Activated naive CD8-positive, alpha-beta T cell treated with anti-CD3 and anti-CD28 coated beads, Interleukin-2, amount 10 ng/mL, durations not matched to agents 7 days and 5 days (primary cell): ENCODE measurements at regions not wholly inside any gene's neighbourhood (a gene's known extent, or its start where the extent isn't known, plus 50 kb on each side); places are given as distances from the start of the nearest gene placed in this dataset.

ENCODE experiments used
- ATAC-seq: fragments of 150-1000 bp; cut with Tn5 transposase; one replicate; pipeline ENCODE4 v1.10.0; 2021; ENCODE audit warnings: low read depth, moderate library complexity
- POLR2A ChIA-PET: fragments of 350-600 bp; sonication (Branson Sonifier 250); formaldehyde crosslinking; loops from one replicate; lab custom pipeline; 2021; ENCODE audit warnings: antibody characterized with exemption; lab: Charles Lee
- DNase-seq: peaks from one replicate; pipeline ENCODE4 v3.0.0; 2021
- H3K27ac Mint-ChIP-seq: one replicate; pipeline ENCODE4 v1.8.0; 2022; ENCODE audit warnings: mild to moderate bottlenecking, mixed read lengths
- H3K27me3 Mint-ChIP-seq: one replicate; pipeline ENCODE4 v1.8.0; 2022; ENCODE audit warnings: mild to moderate bottlenecking, moderate library complexity, mixed read lengths
- H3K36me3 Mint-ChIP-seq: one replicate; pipeline ENCODE4 v1.8.0; 2021; ENCODE audit warnings: mild to moderate bottlenecking, mixed read lengths
- H3K4me1 Mint-ChIP-seq: one replicate; pipeline ENCODE4 v1.8.0; 2021; ENCODE audit warnings: mixed read lengths
- H3K4me3 Mint-ChIP-seq: one replicate; pipeline ENCODE4 v1.8.0; 2022; ENCODE audit warnings: mild to moderate bottlenecking, moderate library complexity, mixed read lengths
- H3K9me3 Mint-ChIP-seq: one replicate; pipeline ENCODE4 v1.8.0; 2021; ENCODE audit warnings: mixed read lengths

- no peak overlapping the region for H3K4me3 Mint-ChIP-seq
- H3K36me3 Mint-ChIP-seq = peaks cover 2% of the 10 kb centered on the region
- H3K27me3 Mint-ChIP-seq = peaks cover 7% of the 10 kb centered on the region
- H3K27ac Mint-ChIP-seq = no peak overlapping the region
- POLR2A ChIA-PET = no interaction called here
- DNase-seq (no peak), ATAC-seq (no peak)
- H3K4me1 Mint-ChIP-seq = peaks cover 10% of the 10 kb centered on the region
- H3K9me3 Mint-ChIP-seq = no peaks in the 10 kb centered on the region
These were observed 68.2 kb downstream of the MFAP3 start for GRCh38 chr5:154107010-154107409.

- H3K4me1 Mint-ChIP-seq = peaks cover 14% of the 10 kb centered on the region
- no peak for ATAC-seq
- POLR2A ChIA-PET = no interaction called here
- no peaks in the 10 kb centered on the region for H3K9me3 Mint-ChIP-seq
- no peak overlapping the region for H3K27ac Mint-ChIP-seq
- H3K36me3 Mint-ChIP-seq = peaks cover 2% of the 10 kb centered on the region
- H3K27me3 Mint-ChIP-seq = peaks cover 7% of the 10 kb centered on the region
- DNase-seq = no peak
- H3K4me3 Mint-ChIP-seq = no peak overlapping the region
These were observed 69.0 kb downstream of the MFAP3 start for GRCh38 chr5:154107756-154108155.

- Mint-ChIP-seq H3K27ac (no peak overlapping the region), H3K4me3 (no peak overlapping the region), H3K36me3 (peaks cover 2% of the 10 kb centered on the region), H3K9me3 (no peaks in the 10 kb centered on the region), H3K4me1 (peaks cover 14% of the 10 kb centered on the region), H3K27me3 (peaks cover 3% of the 10 kb centered on the region)
- ATAC-seq (no peak), DNase-seq (no peak)
- POLR2A ChIA-PET = interaction anchor here (0.8 kb wide), 1 partner anchor 36 kb away, joined by 4 read pairs; no protein-coding TSS in a partner anchor
These were observed 70.8 kb downstream of the MFAP3 start for GRCh38 chr5:154109416-154110106.

- Mint-ChIP-seq H3K4me1 (peaks cover 14% of the 10 kb centered on the region), H3K36me3 (peaks cover 2% of the 10 kb centered on the region), H3K4me3 (no peak overlapping the region), H3K27me3 (peaks cover 3% of the 10 kb centered on the region), H3K27ac (no peak overlapping the region), H3K9me3 (no peaks in the 10 kb centered on the region)
- ATAC-seq (no peak), DNase-seq (no peak)
- POLR2A ChIA-PET = no interaction called here
These were observed 71.3 kb downstream of the MFAP3 start for GRCh38 chr5:154110107-154110453.

- Mint-ChIP-seq H3K4me1 (peaks cover 14% of the 10 kb centered on the region), H3K4me3 (no peak overlapping the region), H3K9me3 (no peaks in the 10 kb centered on the region), H3K27ac (no peak overlapping the region), H3K36me3 (peaks cover 2% of the 10 kb centered on the region), H3K27me3 (peaks cover 3% of the 10 kb centered on the region)
- no peak for DNase-seq
- no peak for ATAC-seq
- POLR2A ChIA-PET = no interaction called here
These were observed 71.9 kb downstream of the MFAP3 start for GRCh38 chr5:154110716-154111115.

- H3K36me3 Mint-ChIP-seq = no peaks in the 10 kb centered on the region
- H3K9me3 Mint-ChIP-seq = no peaks in the 10 kb centered on the region
- POLR2A ChIA-PET = no interaction called here
- H3K4me1 Mint-ChIP-seq = peaks cover 14% of the 10 kb centered on the region
- DNase-seq (no peak), ATAC-seq (no peak)
- H3K4me3 Mint-ChIP-seq = no peak overlapping the region
- peaks cover 3% of the 10 kb centered on the region for H3K27me3 Mint-ChIP-seq
- H3K27ac Mint-ChIP-seq = no peak overlapping the region
These were observed 72.4 kb downstream of the MFAP3 start for GRCh38 chr5:154111214-154111613.

- POLR2A ChIA-PET = no interaction called here
- no peak overlapping the region for H3K4me3 Mint-ChIP-seq
- DNase-seq (no peak), ATAC-seq (no peak)
- H3K9me3 Mint-ChIP-seq = no peaks in the 10 kb centered on the region
- peaks cover 14% of the 10 kb centered on the region for H3K4me1 Mint-ChIP-seq
- no peaks in the 10 kb centered on the region for H3K27me3 Mint-ChIP-seq
- H3K36me3 Mint-ChIP-seq = no peaks in the 10 kb centered on the region
- no peak overlapping the region for H3K27ac Mint-ChIP-seq
These were observed 73.5 kb downstream of the MFAP3 start for GRCh38 chr5:154112255-154112654.

GRCh38 chr5:154115291-154115690 lies 75.2 kb upstream of the GALNT10 start:
- Mint-ChIP-seq H3K4me1 (peaks cover 10% of the 10 kb centered on the region), H3K27ac (no peak overlapping the region), H3K36me3 (no peaks in the 10 kb centered on the region)

GRCh38 chr5:154117050-154117449 lies 73.5 kb upstream of the GALNT10 start:
- Mint-ChIP-seq H3K4me3 (no peak overlapping the region), H3K4me1 (peaks cover 4% of the 10 kb centered on the region), H3K9me3 (no peaks in the 10 kb centered on the region), H3K27me3 (peaks cover 2% of the 10 kb centered on the region), H3K36me3 (no peaks in the 10 kb centered on the region), H3K27ac (no peak overlapping the region)
- no peak for DNase-seq
- POLR2A ChIA-PET = no interaction called here
- no peak for ATAC-seq

More at GRCh38 chr5:154115291-154115690, 75.2 kb upstream of the GALNT10 start:
- Mint-ChIP-seq H3K27me3 (no peaks in the 10 kb centered on the region), H3K9me3 (no peaks in the 10 kb centered on the region), H3K4me3 (no peak overlapping the region)
- no peak for DNase-seq
- ATAC-seq = no peak
- POLR2A ChIA-PET = no interaction called here

GRCh38 chr5:154117930-154118329 lies 72.6 kb upstream of the GALNT10 start:
- Mint-ChIP-seq H3K36me3 (no peaks in the 10 kb centered on the region), H3K4me1 (peaks cover 1% of the 10 kb centered on the region), H3K9me3 (no peaks in the 10 kb centered on the region), H3K27me3 (peaks cover 2% of the 10 kb centered on the region), H3K27ac (no peak overlapping the region), H3K4me3 (no peak overlapping the region)
- POLR2A ChIA-PET = no interaction called here
- ATAC-seq (no peak), DNase-seq (no peak)

- peaks cover 1% of the 10 kb centered on the region for H3K4me1 Mint-ChIP-seq
- DNase-seq (no peak), ATAC-seq (no peak)
- no peak overlapping the region for H3K27ac Mint-ChIP-seq
- no peaks in the 10 kb centered on the region for H3K36me3 Mint-ChIP-seq
- H3K27me3 Mint-ChIP-seq = peaks cover 2% of the 10 kb centered on the region
- no peak overlapping the region for H3K4me3 Mint-ChIP-seq
- H3K9me3 Mint-ChIP-seq = peaks cover 2% of the 10 kb centered on the region
- POLR2A ChIA-PET = no interaction called here
These were observed 72.1 kb upstream of the GALNT10 start for GRCh38 chr5:154118385-154118784.

- POLR2A ChIA-PET = no interaction called here
- ATAC-seq = no peak
- Mint-ChIP-seq H3K9me3 (peaks cover 4% of the 10 kb centered on the region), H3K27ac (no peak overlapping the region), H3K36me3 (no peaks in the 10 kb centered on the region), H3K27me3 (peaks cover 2% of the 10 kb centered on the region), H3K4me3 (no peak overlapping the region), H3K4me1 (peaks cover 1% of the 10 kb centered on the region)
- no peak for DNase-seq
These were observed 71.6 kb upstream of the GALNT10 start for GRCh38 chr5:154118893-154119336.

- Mint-ChIP-seq H3K27ac (no peak overlapping the region), H3K36me3 (no peaks in the 10 kb centered on the region), H3K4me3 (no peak overlapping the region), H3K27me3 (peaks cover 37% of the 10 kb centered on the region), H3K9me3 (peaks cover 7% of the 10 kb centered on the region), H3K4me1 (no peaks in the 10 kb centered on the region)
- ATAC-seq (no peak), DNase-seq (no peak)
- POLR2A ChIA-PET = interaction anchor here (0.6 kb wide), 1 partner anchor 88 kb away, joined by 4 read pairs; no protein-coding TSS in a partner anchor
These were observed 61.5 kb upstream of the GALNT10 start for GRCh38 chr5:154129013-154129412.

- POLR2A ChIA-PET = no interaction called here
- H3K4me1 Mint-ChIP-seq = no peaks in the 10 kb centered on the region
- H3K9me3 Mint-ChIP-seq = peaks cover 2% of the 10 kb centered on the region
- H3K4me3 Mint-ChIP-seq = no peak overlapping the region
- ATAC-seq (no peak), DNase-seq (no peak)
- H3K27me3 Mint-ChIP-seq = peaks cover 36% of the 10 kb centered on the region
- H3K36me3 Mint-ChIP-seq = no peaks in the 10 kb centered on the region
- no peak overlapping the region for H3K27ac Mint-ChIP-seq
These were observed 60.6 kb upstream of the GALNT10 start for GRCh38 chr5:154129921-154130320.
